H9 (cell line): ENCODE measurements at regions not wholly inside any gene's neighbourhood (a gene's known extent, or its start where the extent isn't known, plus 50 kb on each side); places are given as distances from the start of the nearest gene placed in this dataset.

Experiments used
- DNase-seq: peaks from one replicate; pipeline ENCODE4 v3.0.0-alpha.2; 2017
- H2AFZ ChIP-seq: one replicate; pipeline ENCODE4 v1.6.1; 2013; ENCODE audit warnings: mild to moderate bottlenecking, low read length, control low read depth, moderate library complexity
- H2AK5ac ChIP-seq: 2 replicates; pipeline ENCODE4 v1.6.1; 2013; ENCODE audit warnings: low read length, control low read depth, mixed read lengths; ENCODE audit not compliant: insufficient read length
- H2BK120ac ChIP-seq: one replicate; pipeline ENCODE4 v1.6.1; 2013; ENCODE audit warnings: low read depth, mild to moderate bottlenecking, low read length, control low read depth, inconsistent platforms; ENCODE audit not compliant: poor library complexity, severe bottlenecking
- H2BK12ac ChIP-seq: 2 replicates; pipeline ENCODE4 v1.6.1; 2013; ENCODE audit warnings: low read length, control low read depth, mixed read lengths, low read depth; ENCODE audit not compliant: insufficient read length
- H2BK15ac ChIP-seq: 2 replicates; pipeline ENCODE4 v1.6.1; 2013; ENCODE audit warnings: low read depth, low read length, control low read depth
- H2BK20ac ChIP-seq: one replicate; pipeline ENCODE4 v1.6.1; 2013; ENCODE audit warnings: low read depth, mild to moderate bottlenecking, low read length, control low read depth, inconsistent platforms; ENCODE audit not compliant: poor library complexity, severe bottlenecking
- H2BK5ac ChIP-seq: 2 replicates; pipeline ENCODE4 v1.6.1; 2013; ENCODE audit warnings: low read length, control low read depth, mixed read lengths; ENCODE audit not compliant: insufficient read length
- H3K14ac ChIP-seq: 2 replicates; pipeline ENCODE4 v1.6.1; 2013; ENCODE audit warnings: low read length, control low read depth; ENCODE audit not compliant: insufficient read depth
- H3K18ac ChIP-seq: 2 replicates; pipeline ENCODE4 v1.6.1; 2013; ENCODE audit warnings: low read depth, mild to moderate bottlenecking, mixed read lengths, low read length, control low read depth; ENCODE audit not compliant: insufficient read length
- H3K23ac ChIP-seq: 2 replicates; pipeline ENCODE4 v1.6.1; 2013; ENCODE audit warnings: low read length, control low read depth, mixed read lengths, low read depth; ENCODE audit not compliant: insufficient read length
- H3K23me2 ChIP-seq: 2 replicates; pipeline ENCODE4 v1.6.1; 2013; ENCODE audit warnings: low read depth, mild to moderate bottlenecking, mixed read lengths, low read length, control low read depth; ENCODE audit not compliant: insufficient read length, poor library complexity, severe bottlenecking
- H3K27ac ChIP-seq: 2 replicates; pipeline ENCODE4 v1.5.1; 2013; ENCODE audit warnings: low read length, control low read depth, mixed read lengths, low read depth; ENCODE audit not compliant: insufficient read length
- H3K27me3 ChIP-seq: 2 replicates; pipeline ENCODE4 v1.6.1; 2013; ENCODE audit warnings: low read length, control low read depth, inconsistent platforms; ENCODE audit not compliant: insufficient read depth
- H3K4ac ChIP-seq: 2 replicates; pipeline ENCODE4 v1.6.1; 2013; ENCODE audit warnings: low read depth, mild to moderate bottlenecking, control low read depth, inconsistent platforms, low read length, moderate library complexity
- H3K4me1 ChIP-seq: 2 replicates; pipeline ENCODE4 v1.6.1; 2013; ENCODE audit warnings: low read length, control low read depth, inconsistent platforms; ENCODE audit not compliant: insufficient read depth
- H3K4me2 ChIP-seq: 2 replicates; pipeline ENCODE4 v1.6.1; 2013; ENCODE audit warnings: low read length, control low read depth, mixed read lengths; ENCODE audit not compliant: insufficient read length, insufficient read depth
- H3K56ac ChIP-seq: 2 replicates; pipeline ENCODE4 v1.6.1; 2013; ENCODE audit warnings: low read depth, mild to moderate bottlenecking, mixed read lengths, low read length, control low read depth; ENCODE audit not compliant: insufficient read length
- H3K79me1 ChIP-seq: 2 replicates; pipeline ENCODE4 v1.6.1; 2013; ENCODE audit warnings: low read depth, mild to moderate bottlenecking, moderate library complexity, low read length, control low read depth, inconsistent platforms; ENCODE audit not compliant: insufficient read depth, poor library complexity, severe bottlenecking
- H3K79me2 ChIP-seq: 2 replicates; pipeline ENCODE4 v1.6.1; 2013; ENCODE audit warnings: low read length, control low read depth, inconsistent platforms; ENCODE audit not compliant: insufficient read depth
- H3K9ac ChIP-seq: 2 replicates; pipeline ENCODE4 v1.6.1; 2013; ENCODE audit warnings: low read length, control low read depth, mixed read lengths; ENCODE audit not compliant: insufficient read length; ENCODE audit errors: extremely low read depth
- H3K9me3 ChIP-seq: one replicate; pipeline ENCODE4 v1.6.1; 2013; ENCODE audit warnings: low read depth, low read length, inconsistent platforms; ENCODE audit not compliant: control insufficient read depth
- H3T11ph ChIP-seq: one replicate; pipeline ENCODE4 v1.6.1; 2013; ENCODE audit warnings: mild to moderate bottlenecking, low read length, control low read depth, inconsistent platforms
- H4K20me1 ChIP-seq: one replicate; pipeline ENCODE4 v1.6.1; 2013; ENCODE audit not compliant: control insufficient read depth, insufficient read length, insufficient read depth
- H4K5ac ChIP-seq: 2 replicates; pipeline ENCODE4 v1.6.1; 2013; ENCODE audit warnings: low read depth, mild to moderate bottlenecking, mixed read lengths, low read length, control low read depth; ENCODE audit not compliant: insufficient read length
- H4K8ac ChIP-seq: replicated peaks from 2 replicates; pipeline ENCODE4 v1.6.1; 2013; ENCODE audit warnings: low read length, control low read depth, mixed read lengths, low read depth; ENCODE audit not compliant: insufficient read length
- H4K91ac ChIP-seq: 2 replicates; pipeline ENCODE4 v1.6.1; 2013; ENCODE audit warnings: low read depth, mild to moderate bottlenecking, moderate library complexity, mixed read lengths, low read length, control low read depth; ENCODE audit not compliant: insufficient read length
- H3K27ac Mint-ChIP-seq, 3 experiments: 2 replicates in 2 of 3; 3 replicates in 1 of 3; pipeline ENCODE4 v1.8.0; 2020 to 2021; ENCODE audit warnings: mixed read lengths in 3 of 3, mild to moderate bottlenecking in 1 of 3, moderate library complexity in 1 of 3
- H3K27me3 Mint-ChIP-seq: 2 replicates; pipeline ENCODE4 v1.8.0; 2021; ENCODE audit warnings: low read depth, mild to moderate bottlenecking, moderate library complexity, mixed read lengths
- H3K36me3 Mint-ChIP-seq, 3 experiments: 2 replicates in 2 of 3; 3 replicates in 1 of 3; pipeline ENCODE4 v1.8.0; 2020 to 2021; ENCODE audit warnings: low read depth in 3 of 3, mixed read lengths in 3 of 3; ENCODE audit not compliant: insufficient read depth in 1 of 3
- H3K4me1 Mint-ChIP-seq, 2 experiments: 2 replicates each; pipeline ENCODE4 v1.8.0; 2020; ENCODE audit warnings: mixed read lengths in 2 of 2
- H3K4me3 Mint-ChIP-seq, 2 experiments: 2 replicates in 1 of 2; 3 replicates in 1 of 2; pipeline ENCODE4 v1.8.0; 2020 to 2021; ENCODE audit warnings: mild to moderate bottlenecking in 2 of 2, mixed read lengths in 2 of 2, moderate library complexity in 1 of 2
- H3K9me3 Mint-ChIP-seq, 2 experiments: 2 replicates in 1 of 2; 3 replicates in 1 of 2; pipeline ENCODE4 v1.8.0; 2020; ENCODE audit warnings: mild to moderate bottlenecking in 2 of 2, mixed read lengths in 2 of 2, moderate library complexity in 1 of 2
- CTCF ChIP-seq: fragments of 200-600 bp; sonication (generic); conservative IDR thresholded peaks from 3 replicates; pipeline ENCODE4 v1.8.0; 2021; ENCODE audit warnings: antibody characterized with exemption, mild to moderate bottlenecking
- WGBS: extraction: QIAGEN DNeasy Blood & Tissue Kit; methylation state at CpG from one replicate; pipeline ENCODE4 v1.1.7; 2013; ENCODE audit warnings: missing lambda C conversion rate, low lambda C conversion rate, mixed read lengths; ENCODE audit not compliant: insufficient read length; ENCODE audit errors: extremely low coverage; 5-methylcytosine and 5-hydroxymethylcytosine counted together

GRCh38 chr1:82792151-82792550 is 991.4 kb downstream of the ADGRL2 start:
- no peak overlapping the region for H2BK12ac ChIP-seq
- no peaks in the 10 kb centered on the region for H3K27me3 ChIP-seq
- no peak overlapping the region for H4K8ac ChIP-seq
- no peak overlapping the region for H2AK5ac ChIP-seq
- no peak overlapping the region for H3K4me2 ChIP-seq
- H3K9ac ChIP-seq, result no peak overlapping the region
- Mint-ChIP-seq H3K9me3 (peaks cover 0 to 6% of the 10 kb centered on the region in 2 experiments; a peak in 3 of 5 replicates), H3K27ac (no peak overlapping the region; a peak in 1 of 7 replicates), H3K27me3 (no peaks in the 10 kb centered on the region), H3K4me3 (no peak overlapping the region), H3K4me1 (peaks cover 6 to 7% of the 10 kb centered on the region in 2 experiments), H3K36me3 (peaks cover 13 to 50% (median 18%) of the 10 kb centered on the region in 3 experiments; a peak in 6 of 7 replicates)
- H3K18ac ChIP-seq, result no peak overlapping the region
- H3K56ac ChIP-seq, result no peak overlapping the region
- WGBS, result no CpG with 5 or more reads among the region's 4 CpGs
- no peak overlapping the region for H3K27ac ChIP-seq
- H3K23me2 ChIP-seq, result no peaks in the 10 kb centered on the region
- no peak for DNase-seq
- H3K14ac ChIP-seq, result no peak overlapping the region
- no peak overlapping the region for H2AFZ ChIP-seq
- H3K23ac ChIP-seq, result no peak overlapping the region
- H3K79me2 ChIP-seq, result no peaks in the 10 kb centered on the region
- no peaks in the 10 kb centered on the region for H3K4me1 ChIP-seq
- H3K9me3 ChIP-seq, result no peaks in the 10 kb centered on the region
- no peak overlapping the region for H4K91ac ChIP-seq
- no peak overlapping the region for H4K5ac ChIP-seq
- no peak for TF ChIP-seq CTCF
- H2BK15ac ChIP-seq, result no peak overlapping the region
- H3T11ph ChIP-seq, result no peak overlapping the region
- no peaks in the 10 kb centered on the region for H4K20me1 ChIP-seq
- H3K79me1 ChIP-seq, result no peaks in the 10 kb centered on the region
- H3K4ac ChIP-seq, result no peak overlapping the region
- no peak overlapping the region for H2BK120ac ChIP-seq
- H2BK5ac ChIP-seq, result no peak overlapping the region
- no peak overlapping the region for H2BK20ac ChIP-seq
